ENCODE measurements at regions not wholly inside any gene's neighbourhood (a gene's known extent, or its start where the extent isn't known, plus 50 kb on each side); places are given as distances from the start of the nearest gene placed in this dataset.

DNA sequence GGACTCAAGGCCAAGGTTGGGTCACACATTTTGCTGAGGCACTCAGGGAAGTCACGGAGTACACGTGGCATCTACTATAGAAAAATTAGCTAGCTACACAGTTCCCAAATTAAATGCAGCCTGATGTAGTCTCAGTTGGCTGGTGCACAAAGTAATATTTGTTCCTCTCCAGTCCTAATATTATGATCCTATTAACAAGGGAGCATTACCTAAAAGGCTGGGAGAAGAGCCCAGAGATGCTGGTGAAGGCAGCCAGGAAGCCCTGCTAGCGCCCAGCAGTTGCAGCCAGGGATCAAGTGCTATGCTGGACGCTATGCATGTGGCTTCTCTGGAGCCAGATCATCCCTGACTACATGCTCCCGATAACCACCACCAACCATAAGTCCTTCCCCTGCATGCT, 88.0 kb upstream of the GSC start:
- Histone ChIP-seq H3K9me3 (ENCODE audit: control insufficient read depth in 2 of 3, insufficient read depth in 1 of 3, low read length in 3 of 3) (peaks cover 0 to 9% (median 5%) of the 10 kb centered on the region in 3 donors), H3K36me3 (ENCODE audit: control insufficient read depth in 2 of 3, insufficient read depth in 3 of 3, low read length in 3 of 3) (no peaks in the 10 kb centered on the region), H3K4me3 (ENCODE audit: low read length in 3 of 3) (no peak overlapping the region), H3K4me1 (ENCODE audit: control insufficient read depth in 2 of 3, insufficient read depth in 2 of 3, low read depth in 1 of 3, low read length in 3 of 3) (no peaks in the 10 kb centered on the region), H3K27ac (ENCODE audit: low read depth in 2 of 2, low read length in 2 of 2) (no peak overlapping the region), H3K9ac (ENCODE audit: low read length in 3 of 3) (no peak overlapping the region), H3K27me3 (ENCODE audit: control insufficient read depth, insufficient read depth, low read length) (no peaks in the 10 kb centered on the region)
- DNase-seq: no peak
- TF ChIP-seq, protein P1, sequence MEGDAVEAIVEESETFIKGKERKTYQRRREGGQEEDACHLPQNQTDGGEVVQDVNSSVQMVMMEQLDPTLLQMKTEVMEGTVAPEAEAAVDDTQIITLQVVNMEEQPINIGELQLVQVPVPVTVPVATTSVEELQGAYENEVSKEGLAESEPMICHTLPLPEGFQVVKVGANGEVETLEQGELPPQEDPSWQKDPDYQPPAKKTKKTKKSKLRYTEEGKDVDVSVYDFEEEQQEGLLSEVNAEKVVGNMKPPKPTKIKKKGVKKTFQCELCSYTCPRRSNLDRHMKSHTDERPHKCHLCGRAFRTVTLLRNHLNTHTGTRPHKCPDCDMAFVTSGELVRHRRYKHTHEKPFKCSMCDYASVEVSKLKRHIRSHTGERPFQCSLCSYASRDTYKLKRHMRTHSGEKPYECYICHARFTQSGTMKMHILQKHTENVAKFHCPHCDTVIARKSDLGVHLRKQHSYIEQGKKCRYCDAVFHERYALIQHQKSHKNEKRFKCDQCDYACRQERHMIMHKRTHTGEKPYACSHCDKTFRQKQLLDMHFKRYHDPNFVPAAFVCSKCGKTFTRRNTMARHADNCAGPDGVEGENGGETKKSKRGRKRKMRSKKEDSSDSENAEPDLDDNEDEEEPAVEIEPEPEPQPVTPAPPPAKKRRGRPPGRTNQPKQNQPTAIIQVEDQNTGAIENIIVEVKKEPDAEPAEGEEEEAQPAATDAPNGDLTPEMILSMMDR (IDR thresholded peaks at IDR 0.05; ENCODE audit: borderline replicate concordance, extremely low read depth, insufficient read depth): no peak
- intact Hi-C loops (cut with DNase I): no loop called here
- FAIRE-seq: no peak

DNA sequence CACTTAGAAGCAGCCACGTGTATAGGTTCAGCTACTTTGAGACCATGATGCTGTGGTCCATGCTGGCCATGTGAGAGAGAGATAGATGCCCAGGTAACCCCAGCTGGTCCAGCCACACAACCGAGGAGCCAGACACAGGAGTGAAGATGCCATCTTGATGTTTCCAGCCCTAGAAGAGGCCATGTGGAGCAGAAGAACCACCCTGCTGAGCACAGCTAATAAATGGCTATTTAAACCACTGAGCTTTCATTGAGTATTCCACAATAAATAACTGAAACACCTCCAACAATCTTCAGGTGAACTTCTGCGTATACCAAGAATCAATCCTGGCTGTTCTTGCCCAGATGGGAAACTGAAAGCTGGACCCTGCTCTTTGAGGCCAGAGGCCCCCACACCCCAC, 84.0 kb upstream of the GSC start:
- H3K4me3 ChIP-seq (ENCODE audit: low read length in 3 of 3): no peak overlapping the region
- H3K27me3 ChIP-seq (ENCODE audit: control insufficient read depth, insufficient read depth, low read length): no peaks in the 10 kb centered on the region
- TF ChIP-seq, protein P1 (IDR thresholded peaks at IDR 0.05; ENCODE audit: borderline replicate concordance, extremely low read depth, insufficient read depth): no peak
- H3K4me1 ChIP-seq (ENCODE audit: control insufficient read depth in 2 of 3, insufficient read depth in 2 of 3, low read depth in 1 of 3, low read length in 3 of 3): no peaks in the 10 kb centered on the region
- no peak overlapping the region for H3K27ac ChIP-seq (ENCODE audit: low read depth in 2 of 2, low read length in 2 of 2)
- intact Hi-C loops (cut with DNase I): no loop called here
- H3K9ac ChIP-seq (ENCODE audit: low read length in 3 of 3): no peak overlapping the region
- no peaks in the 10 kb centered on the region for H3K36me3 ChIP-seq (ENCODE audit: control insufficient read depth in 2 of 3, insufficient read depth in 3 of 3, low read length in 3 of 3)
- DNase-seq (no peak), FAIRE-seq (no peak)
- H3K9me3 ChIP-seq (ENCODE audit: control insufficient read depth in 2 of 3, insufficient read depth in 1 of 3, low read length in 3 of 3): peaks cover 0 to 9% (median 5%) of the 10 kb centered on the region in 3 donors

DNA sequence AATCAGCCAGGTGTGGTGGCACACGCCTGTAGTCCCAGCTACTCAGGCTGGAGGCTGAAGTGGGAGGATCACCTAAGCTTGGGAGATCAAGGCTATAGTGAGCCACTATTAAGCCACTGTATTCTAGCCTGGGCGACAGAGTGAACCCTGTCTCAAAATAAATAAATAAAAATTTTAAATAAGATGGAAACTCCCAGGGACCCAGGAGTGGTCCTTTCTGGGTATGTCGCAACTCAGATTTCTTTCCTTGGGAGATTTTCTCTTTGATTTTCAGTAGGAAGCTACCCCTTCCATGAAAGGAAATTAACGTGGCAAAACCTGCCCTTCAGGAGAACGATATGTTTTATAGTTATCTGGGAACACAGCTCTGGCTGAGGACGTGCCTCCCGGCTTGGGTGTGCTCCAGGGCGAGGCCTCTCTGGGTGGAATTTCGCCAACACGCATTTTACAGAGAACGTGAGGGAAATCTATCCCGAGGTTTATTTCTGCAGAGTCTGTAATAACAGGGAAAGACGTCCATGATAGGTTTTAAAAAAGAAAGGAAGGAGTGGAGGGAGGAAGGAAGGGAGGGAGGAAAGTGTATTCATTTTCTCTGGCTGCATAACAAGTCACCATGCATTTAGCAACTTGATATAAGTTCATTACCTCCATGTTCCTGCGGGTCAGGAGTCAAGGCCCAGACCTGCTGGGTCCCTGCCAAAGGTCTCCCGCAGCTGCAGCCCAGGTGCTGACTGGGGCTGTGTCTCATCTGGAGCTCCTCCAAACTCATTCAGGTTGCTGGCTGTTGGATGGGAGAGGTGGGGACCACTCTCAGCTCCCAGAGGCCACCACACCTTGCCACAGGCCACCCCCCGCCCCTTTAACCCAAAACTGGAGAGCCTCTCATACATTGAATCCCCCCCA, 80.6 kb upstream of the GSC start:
- intact Hi-C loops (cut with DNase I): no loop called here
- Histone ChIP-seq H3K27me3 (ENCODE audit: control insufficient read depth, insufficient read depth, low read length) (no peaks in the 10 kb centered on the region), H3K4me1 (ENCODE audit: control insufficient read depth in 2 of 3, insufficient read depth in 2 of 3, low read depth in 1 of 3, low read length in 3 of 3) (no peaks in the 10 kb centered on the region), H3K9me3 (ENCODE audit: control insufficient read depth in 2 of 3, insufficient read depth in 1 of 3, low read length in 3 of 3) (peaks cover 0 to 9% (median 5%) of the 10 kb centered on the region in 3 donors), H3K9ac (ENCODE audit: low read length in 3 of 3) (no peak overlapping the region), H3K27ac (ENCODE audit: low read depth in 2 of 2, low read length in 2 of 2) (no peak overlapping the region), H3K4me3 (ENCODE audit: low read length in 3 of 3) (no peak overlapping the region), H3K36me3 (ENCODE audit: control insufficient read depth in 2 of 3, insufficient read depth in 3 of 3, low read length in 3 of 3) (no peaks in the 10 kb centered on the region)
- DNase-seq (no peak), FAIRE-seq (no peak)
- TF ChIP-seq, protein P1 (IDR thresholded peaks at IDR 0.05; ENCODE audit: borderline replicate concordance, extremely low read depth, insufficient read depth): no peak

Measured in kidney (tissue), 13 donors.